Mononuclear cell (primary cell): ENCODE measurements at regions not wholly inside any gene's neighbourhood (a gene's known extent, or its start where the extent isn't known, plus 50 kb on each side); places are given as distances from the start of the nearest gene placed in this dataset.

Experiments
- H3K27me3 ChIP-seq: 2 replicates; pipeline ENCODE4 v1.6.0; 2011; ENCODE audit warnings: low read length, control low read depth; ENCODE audit not compliant: insufficient read depth
- H3K4me1 ChIP-seq: 2 replicates; pipeline ENCODE4 v1.5.1; 2011; ENCODE audit warnings: mild to moderate bottlenecking, low read length, control low read depth; ENCODE audit not compliant: insufficient read depth
- H3K4me3 ChIP-seq: 2 replicates; pipeline ENCODE4 v1.5.1; 2011; ENCODE audit warnings: mild to moderate bottlenecking, low read length, moderate library complexity
- H3K9me3 ChIP-seq: 2 replicates; pipeline ENCODE4 v1.5.1; 2011; ENCODE audit warnings: low read depth, mild to moderate bottlenecking, control low read depth, low read length

DNA sequence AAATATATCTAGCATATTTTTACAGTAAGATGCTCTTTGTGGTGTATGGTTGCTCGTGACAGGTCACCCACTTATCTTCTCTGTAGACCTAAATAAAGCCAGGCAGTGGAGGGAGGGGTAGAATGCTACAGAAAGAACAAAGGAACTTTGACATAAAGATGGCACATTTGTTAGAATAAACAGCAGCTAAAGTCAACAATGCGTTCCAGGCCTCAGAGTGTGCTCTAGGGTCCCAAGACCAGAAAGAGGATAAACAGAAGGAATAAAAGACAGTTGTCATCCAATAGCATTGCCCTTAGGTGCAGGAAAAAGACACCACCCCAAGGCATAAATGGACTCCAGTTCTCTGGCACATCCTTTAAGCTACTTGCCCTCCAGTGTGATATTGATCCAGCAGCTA is 523.0 kb upstream of the CDH11 start:
- H3K9me3 ChIP-seq = no peaks in the 10 kb centered on the region
- no peaks in the 10 kb centered on the region for H3K27me3 ChIP-seq
- no peaks in the 10 kb centered on the region for H3K4me1 ChIP-seq
- H3K4me3 ChIP-seq = no peak overlapping the region

- Histone ChIP-seq H3K4me3 (no peak overlapping the region), H3K9me3 (no peaks in the 10 kb centered on the region), H3K27me3 (no peaks in the 10 kb centered on the region), H3K4me1 (no peaks in the 10 kb centered on the region)
These were observed 520.0 kb upstream of the CDH11 start for GRCh38 chr16:65641762-65642289.

DNA sequence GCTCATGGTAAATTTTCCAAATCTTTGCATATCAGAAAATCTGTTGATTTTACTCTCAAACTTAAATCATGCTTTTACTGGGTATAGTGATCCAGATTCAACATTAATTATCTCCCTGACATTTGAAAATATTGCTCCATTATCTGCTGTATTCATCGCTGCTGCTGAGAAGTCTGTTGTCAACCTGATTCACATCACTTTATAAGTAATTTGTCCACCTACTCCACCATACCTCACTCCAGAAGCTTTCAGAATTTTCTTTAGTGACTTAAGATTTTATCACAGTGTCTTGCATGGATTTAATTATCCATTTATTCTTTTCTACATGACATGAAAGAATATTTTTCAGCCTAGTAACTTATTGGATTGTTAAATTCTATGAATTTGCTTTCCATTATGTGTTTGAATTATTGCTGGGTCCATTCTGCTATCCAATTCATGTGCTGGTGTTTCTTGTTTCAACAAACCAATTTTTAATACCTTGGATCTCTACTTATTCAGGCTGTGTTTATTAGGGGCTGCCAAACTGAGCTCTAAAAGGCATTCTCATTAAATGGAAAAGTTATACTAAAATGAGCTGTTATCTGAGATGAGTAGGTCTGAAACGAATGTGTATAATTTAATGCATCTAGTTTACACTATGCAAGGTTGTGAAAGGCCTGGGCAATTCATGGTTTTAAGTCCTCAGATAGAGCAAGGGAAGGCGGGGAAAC is 519.3 kb upstream of the CDH11 start:
- H3K27me3 ChIP-seq = no peaks in the 10 kb centered on the region
- no peaks in the 10 kb centered on the region for H3K4me1 ChIP-seq
- no peaks in the 10 kb centered on the region for H3K9me3 ChIP-seq

DNA sequence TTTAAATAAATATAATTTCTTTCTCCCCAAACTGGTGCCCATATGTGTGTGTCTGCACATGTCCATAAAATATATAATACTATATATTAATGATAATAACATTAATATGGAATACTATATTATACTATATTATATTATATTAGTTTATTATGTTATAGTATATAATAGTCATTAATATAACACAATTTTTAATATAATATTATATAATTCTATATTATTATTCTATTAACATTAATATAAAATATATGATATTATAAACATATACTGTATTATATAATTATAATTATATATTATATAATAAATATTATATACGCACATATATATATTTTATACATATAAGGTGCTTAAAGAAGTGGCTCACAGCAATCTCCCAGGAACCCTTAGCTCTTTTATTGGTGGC is 513.0 kb upstream of the CDH11 start:
- Histone ChIP-seq H3K4me3 (no peak overlapping the region), H3K27me3 (no peaks in the 10 kb centered on the region), H3K4me1 (no peaks in the 10 kb centered on the region)

More for the DNA sequence above, 519.3 kb upstream of the CDH11 start:
- no peak overlapping the region for H3K4me3 ChIP-seq

GRCh38 chr16:65634291-65634690 is 512.4 kb upstream of the CDH11 start:
- Histone ChIP-seq H3K4me1 (no peaks in the 10 kb centered on the region), H3K27me3 (no peaks in the 10 kb centered on the region), H3K4me3 (no peak overlapping the region), H3K9me3 (no peaks in the 10 kb centered on the region)

More for the DNA sequence above, 513.0 kb upstream of the CDH11 start:
- H3K9me3 ChIP-seq = no peaks in the 10 kb centered on the region

DNA sequence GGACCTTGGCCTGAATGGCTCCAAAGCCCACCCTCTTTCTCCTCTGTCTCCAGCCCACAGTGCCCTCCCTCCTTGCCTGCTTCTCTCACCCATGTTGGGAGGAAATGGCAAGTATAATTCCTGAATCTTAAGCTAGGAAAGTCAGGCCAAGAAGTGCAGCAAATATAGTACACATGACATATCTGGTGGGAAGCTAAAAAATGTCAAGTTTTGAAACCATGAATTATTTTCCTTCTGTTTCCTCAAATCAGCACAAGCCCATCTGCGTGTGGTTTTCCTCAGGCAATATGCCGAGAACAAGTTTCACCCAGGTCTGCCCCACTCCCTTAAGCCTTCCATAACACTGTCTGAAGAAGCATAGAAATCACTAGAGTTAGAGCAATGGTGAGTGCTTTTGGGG is 502.8 kb upstream of the CDH11 start:
- Histone ChIP-seq H3K4me3 (no peak overlapping the region), H3K9me3 (no peaks in the 10 kb centered on the region), H3K4me1 (no peaks in the 10 kb centered on the region), H3K27me3 (no peaks in the 10 kb centered on the region)

- H3K4me3 ChIP-seq = no peak overlapping the region
- no peaks in the 10 kb centered on the region for H3K9me3 ChIP-seq
- H3K27me3 ChIP-seq = no peaks in the 10 kb centered on the region
- no peaks in the 10 kb centered on the region for H3K4me1 ChIP-seq
These were observed 502.4 kb upstream of the CDH11 start for GRCh38 chr16:65624229-65624628.

DNA sequence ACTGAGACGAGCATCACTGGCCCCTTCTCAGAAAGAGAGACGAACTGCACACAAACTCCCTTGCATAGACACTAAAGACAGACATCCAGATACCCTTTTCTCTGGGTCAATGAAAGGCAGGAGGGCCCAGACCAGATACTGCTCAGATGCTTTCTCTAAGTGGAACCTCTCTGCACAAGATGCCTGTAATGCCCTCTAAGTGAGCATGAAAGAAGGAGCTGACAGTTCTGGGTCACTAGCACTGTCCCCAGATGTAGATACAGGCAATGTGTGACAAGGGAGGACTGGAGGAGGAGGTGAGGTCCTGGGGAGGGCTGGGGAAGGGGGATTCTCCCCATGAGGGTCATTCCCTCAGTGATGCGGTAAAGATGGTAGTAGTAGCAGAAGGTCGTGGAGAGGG is 501.0 kb upstream of the CDH11 start:
- Histone ChIP-seq H3K4me3 (no peak overlapping the region), H3K9me3 (no peaks in the 10 kb centered on the region), H3K4me1 (no peaks in the 10 kb centered on the region), H3K27me3 (no peaks in the 10 kb centered on the region)

- Histone ChIP-seq H3K27me3 (no peaks in the 10 kb centered on the region), H3K4me3 (no peak overlapping the region), H3K4me1 (no peaks in the 10 kb centered on the region), H3K9me3 (no peaks in the 10 kb centered on the region)
These were observed 500.3 kb upstream of the CDH11 start for GRCh38 chr16:65622151-65622550.

DNA sequence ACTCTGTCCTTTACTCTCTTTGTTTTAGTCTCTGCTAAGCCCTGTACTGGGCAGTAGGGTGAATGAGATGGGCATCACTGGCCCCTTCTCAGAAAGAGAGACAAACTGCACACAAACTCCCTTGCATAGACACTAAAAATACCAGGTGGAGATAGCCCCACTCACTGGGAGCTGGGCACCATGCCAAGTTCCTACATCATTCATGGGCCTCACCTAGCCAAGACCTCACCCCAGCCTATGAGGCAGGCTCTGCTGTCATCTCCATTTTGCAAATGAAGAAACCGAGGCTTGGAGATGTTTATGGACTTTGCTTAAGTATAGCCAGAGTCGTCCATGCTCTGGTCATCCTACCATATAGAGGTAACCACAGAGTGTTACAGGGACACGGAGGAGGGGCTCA is 499.8 kb upstream of the CDH11 start:
- no peak overlapping the region for H3K4me3 ChIP-seq
- H3K27me3 ChIP-seq = no peaks in the 10 kb centered on the region
- no peaks in the 10 kb centered on the region for H3K4me1 ChIP-seq
- H3K9me3 ChIP-seq = no peaks in the 10 kb centered on the region

GRCh38 chr16:65619606-65620005 is 497.7 kb upstream of the CDH11 start:
- Histone ChIP-seq H3K4me3 (no peak overlapping the region), H3K27me3 (no peaks in the 10 kb centered on the region), H3K9me3 (no peaks in the 10 kb centered on the region), H3K4me1 (no peaks in the 10 kb centered on the region)

DNA sequence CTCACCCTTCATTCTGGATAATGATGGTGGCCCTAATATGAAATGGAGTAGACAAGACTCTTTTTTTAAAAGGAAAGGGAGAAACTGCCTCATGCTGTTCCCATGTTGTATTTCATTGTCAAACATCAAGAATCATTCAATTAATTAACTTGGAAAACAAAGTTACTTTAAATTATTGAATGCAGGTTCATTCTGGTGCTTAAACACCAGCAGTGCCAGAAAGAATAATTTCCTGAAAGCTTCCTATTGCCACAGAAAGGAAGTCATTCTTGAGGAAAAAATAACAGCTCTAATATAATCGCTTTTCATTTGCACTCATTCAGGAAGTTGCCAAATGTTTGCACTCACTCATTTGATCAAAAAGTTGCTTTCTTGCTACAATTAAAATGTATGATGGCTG is 497.1 kb upstream of the CDH11 start:
- Histone ChIP-seq H3K27me3 (no peaks in the 10 kb centered on the region), H3K9me3 (no peaks in the 10 kb centered on the region), H3K4me3 (no peak overlapping the region), H3K4me1 (no peaks in the 10 kb centered on the region)

GRCh38 chr16:65618333-65618732 is 496.5 kb upstream of the CDH11 start:
- Histone ChIP-seq H3K9me3 (no peaks in the 10 kb centered on the region), H3K27me3 (no peaks in the 10 kb centered on the region), H3K4me3 (no peak overlapping the region), H3K4me1 (no peaks in the 10 kb centered on the region)

- H3K9me3 ChIP-seq = no peaks in the 10 kb centered on the region
- H3K4me1 ChIP-seq = no peaks in the 10 kb centered on the region
- H3K4me3 ChIP-seq = no peak overlapping the region
- H3K27me3 ChIP-seq = no peaks in the 10 kb centered on the region
These were observed 495.6 kb upstream of the CDH11 start for GRCh38 chr16:65617421-65617820.

DNA sequence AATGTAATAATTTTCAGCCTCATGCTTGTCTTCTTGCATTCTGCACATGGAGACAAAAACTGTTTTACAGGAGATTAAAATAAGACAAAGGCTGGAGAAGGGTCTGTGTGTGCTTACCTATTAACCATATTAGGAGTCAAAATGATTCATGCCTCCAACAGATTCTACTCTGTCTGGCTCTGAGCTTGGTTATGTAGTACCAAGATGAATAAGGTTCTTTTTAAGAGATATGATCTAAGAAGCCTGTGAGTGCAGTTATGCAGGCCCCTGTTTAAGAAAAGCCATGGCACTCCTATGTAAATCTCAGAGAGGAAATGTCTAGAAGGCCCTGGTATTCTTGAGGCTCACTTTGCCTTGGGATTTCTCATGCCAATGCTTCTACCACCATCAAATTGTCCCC is 486.6 kb upstream of the CDH11 start:
- Histone ChIP-seq H3K4me1 (no peaks in the 10 kb centered on the region), H3K27me3 (no peaks in the 10 kb centered on the region), H3K9me3 (no peaks in the 10 kb centered on the region), H3K4me3 (no peak overlapping the region)

- no peaks in the 10 kb centered on the region for H3K9me3 ChIP-seq
- no peaks in the 10 kb centered on the region for H3K27me3 ChIP-seq
- no peaks in the 10 kb centered on the region for H3K4me1 ChIP-seq
- no peak overlapping the region for H3K4me3 ChIP-seq
These were observed 482.9 kb upstream of the CDH11 start for GRCh38 chr16:65604771-65605170.
